AG10803 (cell line): ENCODE measurements at regions not wholly inside any gene's neighbourhood (a gene's known extent, or its start where the extent isn't known, plus 50 kb on each side); places are given as distances from the start of the nearest gene placed in this dataset.
A peak's percentile ranks its signal among the peaks of the same experiment; 100 is the strongest.
"Not testable (repeated sequence)": the region's sequence is repeated elsewhere in the genome, so short reads cannot be mapped to it uniquely, and the experiment has no call there.

Experiments used
- DNase-seq: peaks from one replicate; pipeline ENCODE4 v3.0.0; 2010; ENCODE audit warnings: low read depth
- H3K4me3 ChIP-seq: 2 replicates; pipeline ENCODE4 v1.5.1; 2011; ENCODE audit warnings: mild to moderate bottlenecking, low read length, control low read depth
- CTCF ChIP-seq: conservative IDR thresholded peaks from 2 replicates; pipeline ENCODE4 v1.5.1; 2011; ENCODE audit warnings: mild to moderate bottlenecking, low read length, control low read depth, inconsistent platforms

DNA sequence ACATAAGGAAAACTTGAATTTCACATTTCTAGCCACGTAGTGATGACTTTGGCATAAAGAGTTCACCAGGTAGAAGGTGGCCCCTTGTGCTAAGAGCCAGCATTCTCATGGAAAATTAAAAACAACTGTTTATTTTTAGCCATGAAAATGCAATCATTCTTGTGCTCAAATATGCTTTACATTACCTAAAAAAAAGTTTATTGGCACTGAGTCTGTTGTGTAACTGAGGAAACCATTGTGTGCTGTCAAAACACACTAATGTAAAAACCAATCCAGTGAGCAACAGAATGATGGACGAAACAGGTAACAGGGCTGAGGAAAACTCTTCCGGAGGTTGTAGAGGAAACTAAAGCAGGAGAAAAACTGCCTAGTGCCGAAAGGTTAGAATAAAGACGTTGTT is 287.0 kb upstream of the TMC3 start:
- no peak overlapping the region for H3K4me3 ChIP-seq
- DNase-seq = no peak
- no peak for TF ChIP-seq CTCF

DNA sequence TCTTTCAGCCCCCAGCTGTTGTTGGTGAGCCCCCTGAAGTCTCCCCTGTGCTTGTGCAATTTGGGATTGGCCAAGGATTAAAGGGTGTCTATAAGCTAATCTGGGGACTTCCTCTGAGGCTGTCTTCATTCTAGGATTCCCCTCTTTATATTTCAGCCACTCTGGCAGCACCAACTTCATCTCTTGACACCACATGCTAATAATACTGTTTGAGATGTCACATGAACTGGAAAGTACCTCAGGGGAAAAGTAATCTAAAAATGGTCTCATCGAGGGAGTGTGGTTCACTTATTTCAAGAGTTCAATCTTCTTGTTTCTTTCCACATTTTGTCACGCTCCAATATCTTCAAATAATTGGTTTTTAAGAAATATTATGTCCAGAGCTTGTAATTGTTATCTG is 279.2 kb upstream of the TMC3 start:
- no peak for TF ChIP-seq CTCF
- DNase-seq = no peak
- H3K4me3 ChIP-seq = no peak overlapping the region

DNA sequence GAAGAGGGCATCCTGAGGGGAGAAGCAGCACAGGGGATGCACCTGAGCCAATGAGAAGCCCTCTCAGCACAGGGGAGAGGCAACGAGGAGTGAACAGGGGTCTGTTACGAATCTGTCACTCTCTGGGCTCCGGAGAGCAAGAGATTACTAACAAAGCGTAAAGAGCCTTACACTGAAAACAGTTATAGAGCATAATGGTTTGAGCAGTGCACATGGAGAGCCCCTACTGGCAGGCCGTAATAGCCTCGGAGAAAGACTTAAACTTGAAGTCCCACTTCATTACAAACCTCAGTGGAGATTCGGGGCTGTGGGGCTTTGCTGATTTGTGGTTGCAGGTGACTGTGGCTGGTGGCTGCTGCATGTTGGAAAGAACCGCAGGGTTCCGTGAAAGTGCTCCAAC is 271.5 kb upstream of the TMC3 start:
- no peak for TF ChIP-seq CTCF

DNA sequence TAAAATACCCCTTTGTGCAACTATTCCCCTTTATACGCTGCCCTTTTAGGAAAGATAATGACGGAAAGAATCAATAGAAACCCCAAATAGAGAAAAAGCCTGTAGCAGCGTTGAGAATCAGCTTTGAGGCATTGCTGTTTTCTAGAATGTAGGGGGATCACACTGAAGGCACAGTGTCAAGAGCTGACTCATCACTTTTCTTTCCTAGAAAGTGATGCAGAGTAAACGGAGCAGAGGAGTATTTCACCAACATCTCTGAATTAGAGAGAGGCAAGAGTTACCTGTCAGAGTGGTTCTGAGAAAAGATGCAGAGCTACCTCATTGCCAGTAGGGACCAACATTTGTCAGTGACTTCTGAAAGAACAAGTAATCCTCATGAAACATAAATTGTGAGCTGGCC is 269.8 kb upstream of the TMC3 start:
- DNase-seq = no peak
- H3K4me3 ChIP-seq = no peak overlapping the region
- TF ChIP-seq CTCF = no peak

More for the DNA sequence above, 271.5 kb upstream of the TMC3 start:
- DNase-seq = no peak
- H3K4me3 ChIP-seq = no peak overlapping the region

- peak; percentile 13 for DNase-seq
- no peak overlapping the region for H3K4me3 ChIP-seq
- TF ChIP-seq CTCF = no peak
Observed at GRCh38 chr15:81642451-81642990, 268.5 kb upstream of the TMC3 start.

DNA sequence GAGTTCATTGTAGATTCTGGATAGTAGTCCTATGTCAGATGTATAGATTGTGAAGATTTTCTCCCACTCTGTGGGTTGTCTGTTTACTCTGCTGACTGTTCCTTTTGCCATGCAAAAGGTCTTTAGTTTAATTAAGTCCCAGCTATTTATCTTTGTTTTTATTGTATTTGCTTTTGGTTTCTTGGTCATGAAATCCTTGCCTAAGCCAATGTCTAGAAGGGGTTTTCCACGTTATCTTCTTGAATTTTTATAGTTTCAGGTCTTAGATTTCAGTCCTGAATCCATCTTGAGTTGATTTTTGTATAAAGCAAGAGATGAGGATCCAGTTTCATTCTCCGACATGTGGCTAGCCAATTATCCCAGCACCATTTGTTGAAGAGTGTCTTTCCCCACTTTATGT is 262.1 kb upstream of the TMC3 start:
- H3K4me3 ChIP-seq, DNase-seq: not testable (repeated sequence)

- no peak for DNase-seq
- H3K4me3 ChIP-seq = no peak overlapping the region
- TF ChIP-seq CTCF = no peak
Observed at GRCh38 chr15:81633889-81634288, 259.9 kb upstream of the TMC3 start.

DNA sequence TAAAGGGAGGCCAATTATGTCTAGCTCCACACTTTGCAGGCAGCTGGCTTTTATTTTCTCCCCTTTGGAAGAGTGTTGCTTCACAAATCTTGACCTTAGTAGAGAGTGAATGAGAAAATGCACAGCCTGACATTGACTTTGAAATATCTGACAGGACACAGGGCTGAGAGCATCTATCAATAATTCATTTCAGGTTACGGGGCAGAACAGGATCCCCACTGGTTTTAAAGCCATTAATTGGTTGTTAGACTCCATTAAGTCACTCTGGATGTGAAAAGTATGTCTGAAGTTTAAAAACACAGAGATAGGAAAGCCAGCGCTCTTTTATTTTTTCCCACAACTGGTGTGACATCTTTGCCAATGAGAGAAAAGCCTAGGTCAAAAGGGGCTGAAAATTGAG is 251.9 kb upstream of the TMC3 start:
- TF ChIP-seq CTCF = no peak
- no peak for DNase-seq

More for the DNA sequence above, 251.9 kb upstream of the TMC3 start:
- H3K4me3 ChIP-seq = no peak overlapping the region
